Gastrocnemius medialis (tissue), 4 donors: ENCODE measurements at regions not wholly inside any gene's neighbourhood (a gene's known extent, or its start where the extent isn't known, plus 50 kb on each side); places are given as distances from the start of the nearest gene placed in this dataset.

Experiments
- ATAC-seq, 2 donors: fragments of 150-250 bp; one replicate each; pipeline ENCODE4 v1.9.1; 2016
- DNase-seq, 2 donors: peaks; one replicate each; pipeline ENCODE4 v3.0.0-alpha.2; 2019
- H3K27ac ChIP-seq, 4 donors: fragments of 200-600 bp; sonication (generic); 1 replicate in 1 of 4; 2 replicates in 3 of 4; pipeline ENCODE4 v1.5.1; 2016 to 2018; ENCODE audit warnings: mild to moderate bottlenecking in 2 of 4, moderate library complexity in 1 of 4
- H3K27me3 ChIP-seq, 3 donors: fragments of 200-600 bp; sonication (generic) in 2 of 3; 1 replicate in 1 of 3; 2 replicates in 2 of 3; pipeline versions ENCODE4 v1.5.1 to v1.6.0; 2016 to 2019; ENCODE audit warnings: mild to moderate bottlenecking in 1 of 3, moderate library complexity in 1 of 3
- H3K36me3 ChIP-seq, 2 donors: fragments of 200-600 bp; sonication (generic) in 1 of 2; one replicate each; pipeline ENCODE4 v1.5.1; 2017 to 2018
- H3K4me1 ChIP-seq, 2 donors: fragments of 200-600 bp; sonication (generic) in 1 of 2; one replicate each; pipeline ENCODE4 v1.5.1; 2016 to 2017; ENCODE audit warnings: mild to moderate bottlenecking in 2 of 2
- H3K4me3 ChIP-seq, 4 donors: fragments of 200-600 bp; sonication (generic) in 3 of 4; 1 replicate in 1 of 4; 2 replicates in 3 of 4; pipeline ENCODE4 v1.5.1; 2016 to 2019; ENCODE audit warnings: mild to moderate bottlenecking in 2 of 4
- H3K9me3 ChIP-seq, 3 donors: fragments of 200-600 bp; sonication (generic) in 2 of 3; 1 replicate in 1 of 3; 2 replicates in 2 of 3; pipeline ENCODE4 v1.5.1; 2016 to 2019
- CTCF ChIP-seq, 5 experiments: fragments of 450-650 bp in 3 of 5; fragments of 200-600 bp in 2 of 5; sonication (generic) in 2 of 5; IDR thresholded peaks in 4 of 5; conservative IDR thresholded peaks in 1 of 5; 1 replicate in 4 of 5; 2 replicates in 1 of 5; pipeline ENCODE4 v1.5.1; 2016 to 2019; ENCODE audit warnings: antibody characterized with exemption in 5 of 5, mild to moderate bottlenecking in 3 of 5, moderate library complexity in 3 of 5
- POLR2A ChIP-seq, 2 donors: fragments of 450-650 bp; IDR thresholded peaks; one replicate each; pipeline ENCODE4 v1.6.1; 2017; ENCODE audit warnings: antibody characterized with exemption in 2 of 2, mild to moderate bottlenecking in 2 of 2, moderate library complexity in 2 of 2
- in situ Hi-C, 4 donors: fragments of 200-750 bp; cut with MboI; loops; one replicate each; pipeline versions ENCODE4 v1.15.0 to v1.8.0; 2017; ENCODE audit warnings: low sequenced_read_pairs in 4 of 4
- intact Hi-C: fragments of 100-400 bp; cut with DNase I; formaldehyde crosslinking; loops from one replicate; pipeline ENCODE4 v1.15.1; 2023; ENCODE audit warnings: low total_unique reads

DNA sequence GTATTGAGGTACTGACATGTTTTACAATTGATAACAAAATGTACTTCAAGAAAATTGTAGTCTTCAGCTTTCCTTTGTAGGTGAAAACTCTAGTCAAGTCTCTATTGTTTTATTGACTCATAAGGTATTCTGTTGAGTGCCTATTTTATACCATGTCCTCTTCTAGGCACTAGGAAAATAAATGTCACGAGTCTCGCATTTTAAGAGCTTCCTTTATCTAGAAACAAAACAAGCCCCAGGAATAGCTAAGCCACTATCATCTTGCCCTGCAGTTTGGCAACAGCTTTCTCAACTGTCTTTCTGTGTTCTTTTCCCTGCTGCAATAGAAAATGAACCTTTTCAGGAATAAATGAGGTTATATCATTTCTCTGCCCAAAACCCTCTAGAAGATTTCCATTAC lies 288.5 kb upstream of the NEGR1 start:
- Histone ChIP-seq H3K4me1 (peaks cover 0 to 3% of the 10 kb centered on the region in 2 donors), H3K9me3 (no peaks in the 10 kb centered on the region), H3K4me3 (no peak overlapping the region), H3K27ac (no peak overlapping the region), H3K36me3 (no peaks in the 10 kb centered on the region), H3K27me3 (no peaks in the 10 kb centered on the region)
- intact Hi-C loops (no loop called here), in situ Hi-C loops (no loop called here)
- ATAC-seq: no peak
- DNase-seq: no peak
- no peak for TF ChIP-seq CTCF (IDR thresholded peaks at IDR 0.05 in 4 of 5, conservative IDR thresholded peaks at IDR 0.05 in 1 of 5)
- no peak for TF ChIP-seq POLR2A (IDR thresholded peaks at IDR 0.05)

GRCh38 chr1:72568113-72568512 lies 285.8 kb upstream of the NEGR1 start:
- no peaks in the 10 kb centered on the region for H3K9me3 ChIP-seq
- H3K27ac ChIP-seq: no peak overlapping the region
- in situ Hi-C loops (no loop called here), intact Hi-C loops (no loop called here)
- DNase-seq (no peak), ATAC-seq (no peak)
- H3K4me3 ChIP-seq: no peak overlapping the region
- H3K27me3 ChIP-seq: no peaks in the 10 kb centered on the region
- H3K36me3 ChIP-seq: no peaks in the 10 kb centered on the region
- TF ChIP-seq CTCF (IDR thresholded peaks at IDR 0.05 in 4 of 5, conservative IDR thresholded peaks at IDR 0.05 in 1 of 5): no peak
- no peak for TF ChIP-seq POLR2A (IDR thresholded peaks at IDR 0.05)
- H3K4me1 ChIP-seq: peaks cover 0 to 3% of the 10 kb centered on the region in 2 donors

GRCh38 chr1:72567521-72567920 lies 285.2 kb upstream of the NEGR1 start:
- no peak overlapping the region for H3K4me3 ChIP-seq
- H3K4me1 ChIP-seq: peaks cover 0 to 3% of the 10 kb centered on the region in 2 donors
- no peaks in the 10 kb centered on the region for H3K9me3 ChIP-seq
- TF ChIP-seq CTCF (IDR thresholded peaks at IDR 0.05 in 4 of 5, conservative IDR thresholded peaks at IDR 0.05 in 1 of 5) (no peak), POLR2A (IDR thresholded peaks at IDR 0.05) (no peak)
- DNase-seq (no peak), ATAC-seq (no peak)
- no peaks in the 10 kb centered on the region for H3K27me3 ChIP-seq
- no peak overlapping the region for H3K27ac ChIP-seq
- H3K36me3 ChIP-seq: no peaks in the 10 kb centered on the region
- intact Hi-C loops: no loop called here
- in situ Hi-C loops: no loop called here

DNA sequence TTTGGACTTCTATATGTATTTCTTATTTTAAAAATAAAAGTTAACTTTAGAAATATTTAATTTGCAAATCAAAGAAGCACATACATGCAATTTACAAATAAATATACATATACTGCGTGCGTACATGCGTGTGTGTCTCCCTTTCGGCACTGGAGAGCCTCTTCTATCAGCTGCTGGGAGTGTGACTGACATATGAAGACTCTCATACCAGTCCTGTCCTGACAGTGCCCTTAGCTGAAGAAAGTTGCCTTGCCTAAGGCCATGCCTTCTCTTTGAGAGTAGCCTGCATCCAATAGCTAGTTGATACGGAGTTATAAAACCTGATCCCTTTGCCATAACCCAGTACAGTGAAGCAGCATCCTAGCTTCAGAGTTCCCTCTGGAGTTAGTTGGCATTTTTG lies 282.4 kb upstream of the NEGR1 start:
- H3K4me1 ChIP-seq: peaks cover 0 to 3% of the 10 kb centered on the region in 2 donors
- DNase-seq (no peak), ATAC-seq (no peak)
- H3K36me3 ChIP-seq: no peaks in the 10 kb centered on the region
- no peak for TF ChIP-seq CTCF (IDR thresholded peaks at IDR 0.05 in 4 of 5, conservative IDR thresholded peaks at IDR 0.05 in 1 of 5)
- no peak for TF ChIP-seq POLR2A (IDR thresholded peaks at IDR 0.05)
- in situ Hi-C loops (no loop called here), intact Hi-C loops (no loop called here)
- no peaks in the 10 kb centered on the region for H3K9me3 ChIP-seq
- no peak overlapping the region for H3K27ac ChIP-seq
- no peak overlapping the region for H3K4me3 ChIP-seq
- no peaks in the 10 kb centered on the region for H3K27me3 ChIP-seq

DNA sequence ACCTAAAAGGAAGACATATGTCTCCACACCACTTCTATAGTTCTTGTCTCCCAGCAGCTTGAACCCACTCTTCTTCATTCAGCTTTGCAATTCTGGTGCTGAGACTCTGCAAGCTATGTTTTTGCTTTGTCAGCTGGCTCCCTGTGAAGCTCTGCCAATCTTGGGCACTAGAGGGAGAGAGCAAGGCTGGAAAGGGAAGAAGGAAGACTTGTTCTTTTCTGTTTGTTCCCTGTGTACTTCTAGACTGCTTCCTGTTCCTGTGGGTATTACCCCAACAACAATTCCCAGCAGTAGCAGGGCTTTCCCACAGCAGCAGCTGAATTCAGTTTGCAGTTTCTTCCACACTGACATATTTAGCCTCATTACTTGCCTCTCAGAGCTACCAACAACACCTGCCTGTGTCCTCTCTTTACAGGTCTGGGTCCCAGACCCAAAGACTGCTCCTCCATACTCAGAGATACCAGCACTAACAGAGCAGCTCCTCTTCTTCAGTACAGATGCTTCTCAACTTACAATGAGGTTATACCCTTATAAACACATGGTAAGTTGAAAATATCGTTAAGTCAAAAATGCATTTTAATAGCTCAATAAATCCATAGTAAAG lies 275.2 kb upstream of the NEGR1 start:
- TF ChIP-seq CTCF (IDR thresholded peaks at IDR 0.05 in 4 of 5, conservative IDR thresholded peaks at IDR 0.05 in 1 of 5) (no peak), POLR2A (IDR thresholded peaks at IDR 0.05) (no peak)
- intact Hi-C loops: no loop called here
- in situ Hi-C loops: no loop called here
- H3K4me1 ChIP-seq: no peaks in the 10 kb centered on the region
- ATAC-seq (no peak), DNase-seq (no peak)
- no peaks in the 10 kb centered on the region for H3K9me3 ChIP-seq
- H3K27ac ChIP-seq: no peak overlapping the region
- H3K27me3 ChIP-seq: no peaks in the 10 kb centered on the region
- H3K36me3 ChIP-seq: no peaks in the 10 kb centered on the region
- no peak overlapping the region for H3K4me3 ChIP-seq
